B cell (primary cell): ENCODE measurements at regions not wholly inside any gene's neighbourhood (a gene's known extent, or its start where the extent isn't known, plus 50 kb on each side); places are given as distances from the start of the nearest gene placed in this dataset.
A peak's percentile ranks its signal among the peaks of the same experiment; 100 is the strongest.
"Not testable (repeated sequence)": the region's sequence is repeated elsewhere in the genome, so short reads cannot be mapped to it uniquely, and the experiment has no call there.

Experiments
- ATAC-seq: fragments of 200-7000 bp; cut with Tn5 transposase; one replicate; pipeline ENCODE4 v1.10.0; 2021; ENCODE audit warnings: low read depth, mild to moderate bottlenecking, moderate number of reproducible peaks, moderate library complexity
- CTCF ChIA-PET: fragments of 350-600 bp; sonication (Branson Sonifier 250); formaldehyde crosslinking; loops from one replicate; lab custom pipeline; 2021; ENCODE audit warnings: antibody characterized with exemption, inconsistent platforms; lab: Charles Lee
- POLR2A ChIA-PET: fragments of 350-600 bp; sonication (Branson Sonifier 250); formaldehyde crosslinking; loops from one replicate; lab custom pipeline; 2021; ENCODE audit warnings: antibody characterized with exemption; lab: Charles Lee
- DNase-seq: peaks from one replicate; pipeline ENCODE4 v3.0.0; 2013
- H2AFZ ChIP-seq: 2 replicates; pipeline ENCODE4 v1.6.1; 2012; ENCODE audit warnings: mild to moderate bottlenecking, low read depth, low read length; ENCODE audit not compliant: insufficient read depth, poor library complexity, severe bottlenecking
- H3K27ac ChIP-seq, 2 donors: 1 replicate in 1 of 2; 2 replicates in 1 of 2; pipeline ENCODE4 v1.5.1; 2012 to 2013; ENCODE audit warnings: low read length in 2 of 2, mild to moderate bottlenecking in 2 of 2, moderate library complexity in 1 of 2
- H3K27me3 ChIP-seq, 4 experiments: fragments of 200-600 bp in 1 of 4; sonication (generic) in 1 of 4; replicated peaks in 1 of 4; 1 replicate in 2 of 4; 2 replicates in 2 of 4; pipeline versions ENCODE4 v1.6.1 to v1.7.0; 2013 to 2016; ENCODE audit warnings: low read length in 3 of 4, mild to moderate bottlenecking in 2 of 4, mixed read lengths in 1 of 4, moderate library complexity in 1 of 4; ENCODE audit not compliant: insufficient read depth in 4 of 4, control insufficient read depth in 3 of 4; ENCODE audit errors: control extremely low read depth in 1 of 4
- H3K36me3 ChIP-seq, 2 experiments: replicated peaks in 1 of 2; 1 replicate in 1 of 2; 2 replicates in 1 of 2; pipeline versions ENCODE4 v1.6.1 to v1.7.1; 2013; ENCODE audit warnings: low read length in 1 of 2; ENCODE audit not compliant: insufficient read depth in 2 of 2, control insufficient read depth in 1 of 2; ENCODE audit errors: control extremely low read depth in 1 of 2, extremely low read depth in 1 of 2
- H3K4me1 ChIP-seq, 2 donors: fragments of 200-600 bp in 1 of 2; sonication (generic) in 1 of 2; 1 replicate in 1 of 2; 2 replicates in 1 of 2; pipeline versions ENCODE4 v1.5.1 to v1.6.1; 2013 to 2017; ENCODE audit warnings: low read length in 2 of 2; ENCODE audit not compliant: control insufficient read depth in 2 of 2, insufficient read depth in 2 of 2
- H3K4me2 ChIP-seq: replicated peaks from 2 replicates; pipeline ENCODE3; 2012; ENCODE audit warnings: mild to moderate bottlenecking, low read depth, low read length; ENCODE audit not compliant: poor library complexity, severe bottlenecking
- H3K4me3 ChIP-seq, 5 experiments: fragments of 200-600 bp in 1 of 5; sonication (generic) in 1 of 5; 1 replicate in 3 of 5; 2 replicates in 2 of 5; pipeline versions ENCODE4 v1.5.1 to v1.7.0; 2011 to 2016; ENCODE audit warnings: low read length in 4 of 5, mild to moderate bottlenecking in 4 of 5, low read depth in 2 of 5, control low read depth in 1 of 5, moderate library complexity in 1 of 5; ENCODE audit not compliant: insufficient read depth in 1 of 5; ENCODE audit errors: control extremely low read depth in 1 of 5, extremely low read depth in 1 of 5
- H3K79me2 ChIP-seq: fragments of 200-600 bp; sonication (generic); one replicate; pipeline ENCODE4 v1.6.0; 2016; ENCODE audit warnings: low read length; ENCODE audit not compliant: control insufficient read depth, insufficient read depth
- H3K9ac ChIP-seq: fragments of 200-600 bp; sonication (generic); 2 replicates; pipeline ENCODE4 v1.6.1; 2017; ENCODE audit warnings: mild to moderate bottlenecking, low read length, moderate library complexity
- H3K9me3 ChIP-seq, 3 donors: one replicate each; pipeline versions ENCODE4 v1.6.1 to v1.7.1; 2013; ENCODE audit warnings: low read length in 2 of 3; ENCODE audit not compliant: control insufficient read depth in 2 of 3, insufficient read depth in 1 of 3; ENCODE audit errors: control extremely low read depth in 1 of 3
- H4K20me1 ChIP-seq: 2 replicates; pipeline ENCODE4 v1.6.0; 2012; ENCODE audit warnings: mild to moderate bottlenecking, low read length; ENCODE audit not compliant: insufficient read depth, control insufficient read depth, poor library complexity, severe bottlenecking
- H3K27ac Mint-ChIP-seq: one replicate; pipeline ENCODE4 v1.8.0; 2021; ENCODE audit warnings: mixed read lengths
- H3K27me3 Mint-ChIP-seq: one replicate; pipeline ENCODE4 v1.8.0; 2021; ENCODE audit warnings: mixed read lengths
- H3K4me1 Mint-ChIP-seq: one replicate; pipeline ENCODE4 v1.8.0; 2021; ENCODE audit warnings: mixed read lengths
- H3K4me3 Mint-ChIP-seq: one replicate; pipeline ENCODE4 v1.8.0; 2021; ENCODE audit warnings: mixed read lengths
- H3K9me3 Mint-ChIP-seq: one replicate; pipeline ENCODE4 v1.8.0; 2022; ENCODE audit warnings: mixed read lengths; ENCODE audit not compliant: insufficient read depth
- CTCF ChIP-seq: fragments of 200-600 bp; IDR thresholded peaks from one replicate; pipeline ENCODE4 v1.8.0; 2022; ENCODE audit warnings: antibody characterized with exemption, mild to moderate bottlenecking
- EZH2 ChIP-seq: IDR thresholded peaks from 2 replicates; pipeline ENCODE4 v1.6.1; 2012; ENCODE audit warnings: borderline replicate concordance, low read depth, mild to moderate bottlenecking, moderate library complexity, low read length; ENCODE audit not compliant: insufficient read depth, poor library complexity, severe bottlenecking
- WGBS: methylation state at CpG from one replicate; pipeline ENCODE4 v1.1.5; 2013; ENCODE audit warnings: missing lambda C conversion rate; ENCODE audit not compliant: insufficient coverage; 5-methylcytosine and 5-hydroxymethylcytosine counted together
- intact Hi-C: fragments of 100-400 bp; cut with micrococcal nuclease; formaldehyde crosslinking; loops from one replicate; pipeline ENCODE4 v1.10.0; 2022

GRCh38 chr10:118423800-118424442 lies 81.8 kb upstream of the FAM204A start:
- CTCF ChIA-PET, result interaction anchor here (0.6 to 1.3 kb wide), 4 partner anchors 9 to 927 kb away, joined by 3 to 5 read pairs (median 4); no protein-coding TSS in a partner anchor
- Histone ChIP-seq H3K36me3 (no peaks in the 10 kb centered on the region), H3K4me1 (no peaks in the 10 kb centered on the region), H3K4me3 (no peak overlapping the region), H4K20me1 (no peaks in the 10 kb centered on the region), H3K9ac (no peak overlapping the region), H2AFZ (no peak overlapping the region), H3K9me3 (no peaks in the 10 kb centered on the region), H3K79me2 (no peaks in the 10 kb centered on the region), H3K27me3 (peaks cover 0 to 4% (median 0%) of the 10 kb centered on the region in 4 experiments), H3K4me2 (no peak overlapping the region), H3K27ac (no peak overlapping the region)
- Mint-ChIP-seq H3K4me1 (no peaks in the 10 kb centered on the region), H3K27ac (no peak overlapping the region), H3K27me3 (peaks cover 17% of the 10 kb centered on the region), H3K9me3 (no peaks in the 10 kb centered on the region), H3K4me3 (no peak overlapping the region)
- DNase-seq, result peak; percentile 56
- 13% methylated on average over 11 of the region's 15 CpGs for WGBS
- peak; percentile 43 for ATAC-seq
- intact Hi-C loops, result no loop called here
- peak; percentile 74 for TF ChIP-seq CTCF
- no peak for TF ChIP-seq EZH2
- POLR2A ChIA-PET, result no interaction called here

DNA sequence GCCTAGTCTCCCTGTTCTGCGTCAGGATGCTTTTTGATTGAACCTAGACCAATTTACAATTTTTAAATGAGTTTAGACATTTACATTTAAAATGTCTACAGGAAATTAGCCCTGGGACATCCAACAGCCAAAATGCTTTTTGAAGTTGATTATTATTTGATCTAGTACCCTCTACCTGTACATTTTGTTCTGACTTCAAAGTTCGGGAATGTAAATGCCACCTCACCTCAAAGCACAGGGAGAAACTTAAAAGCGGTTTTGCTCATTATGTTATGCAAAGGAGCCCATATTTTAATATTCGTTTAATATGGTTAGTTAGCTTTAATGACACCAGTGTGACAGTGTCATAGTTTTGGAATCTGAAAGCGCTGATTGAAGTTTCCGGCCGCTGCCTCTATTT lies 80.1 kb upstream of the FAM204A start:
- Histone ChIP-seq H3K27me3 (peaks cover 0 to 4% (median 0%) of the 10 kb centered on the region in 4 experiments), H3K79me2 (no peaks in the 10 kb centered on the region), H3K9me3 (no peaks in the 10 kb centered on the region), H3K4me2 (no peak overlapping the region), H2AFZ (no peak overlapping the region), H4K20me1 (no peaks in the 10 kb centered on the region), H3K36me3 (no peaks in the 10 kb centered on the region), H3K4me1 (no peaks in the 10 kb centered on the region), H3K27ac (no peak overlapping the region), H3K4me3 (no peak overlapping the region), H3K9ac (no peak overlapping the region)
- DNase-seq (no peak), ATAC-seq (no peak)
- peaks cover 11% of the 10 kb centered on the region for H3K27me3 Mint-ChIP-seq
- POLR2A ChIA-PET, result no interaction called here
- 92% methylated on average over 4 of the region's 7 CpGs for WGBS
- CTCF ChIA-PET, result interaction anchor here (0.8 to 1.4 kb wide), 5 partner anchors 9 to 926 kb away, joined by 3 to 6 read pairs (median 3); no protein-coding TSS in a partner anchor
- TF ChIP-seq CTCF (no peak), EZH2 (no peak)
- no peaks in the 10 kb centered on the region for H3K4me1 Mint-ChIP-seq
- no peak overlapping the region for H3K4me3 Mint-ChIP-seq
- no peak overlapping the region for H3K27ac Mint-ChIP-seq
- intact Hi-C loops, result no loop called here
- H3K9me3 Mint-ChIP-seq, result no peaks in the 10 kb centered on the region

GRCh38 chr10:118420049-118420448 lies 77.9 kb upstream of the FAM204A start:
- H3K9me3 Mint-ChIP-seq, H3K27me3 ChIP-seq, H3K4me1 Mint-ChIP-seq, H3K27ac ChIP-seq, H2AFZ ChIP-seq, CTCF ChIA-PET, H3K4me2 ChIP-seq, H3K4me1 ChIP-seq, H3K4me3 Mint-ChIP-seq, intact Hi-C loops, H3K36me3 ChIP-seq, DNase-seq, ATAC-seq, H3K4me3 ChIP-seq, H4K20me1 ChIP-seq, H3K27ac Mint-ChIP-seq, POLR2A ChIA-PET, H3K9ac ChIP-seq, H3K9me3 ChIP-seq, H3K79me2 ChIP-seq: not testable (repeated sequence)
- peaks cover 26% of the 10 kb centered on the region for H3K27me3 Mint-ChIP-seq
- WGBS, result no CpG with 5 or more reads among the region's 2 CpGs
